Heart left ventricle (tissue), 16 donors: ENCODE measurements at regions not wholly inside any gene's neighbourhood (a gene's known extent, or its start where the extent isn't known, plus 50 kb on each side); places are given as distances from the start of the nearest gene placed in this dataset.

Experiments
- ATAC-seq, 4 donors: fragments of 200-7000 bp; cut with Tn5 transposase; one replicate each; pipeline ENCODE4 v1.9.1; 2020 to 2022; ENCODE audit warnings: moderate library complexity in 4 of 4, mild to moderate bottlenecking in 3 of 4, moderate number of reproducible peaks in 1 of 4
- DNase-seq, 5 donors: peaks; one replicate each; pipeline ENCODE4 v3.0.0-alpha.2; 2020
- H3K27ac ChIP-seq, 12 donors: fragments of 200-600 bp; sonication (generic) in 4 of 12; one replicate each; pipeline versions ENCODE4 v1.5.0 to v1.8.0; 2016 to 2022; ENCODE audit warnings: mild to moderate bottlenecking in 2 of 12
- H3K27me3 ChIP-seq, 9 donors: fragments of 200-600 bp; sonication (generic) in 2 of 9; one replicate each; pipeline versions ENCODE4 v1.5.1 to v1.8.0; 2016 to 2022; ENCODE audit warnings: mild to moderate bottlenecking in 3 of 9
- H3K36me3 ChIP-seq, 9 donors: fragments of 200-600 bp; sonication (generic) in 2 of 9; one replicate each; pipeline versions ENCODE4 v1.5.0 to v1.8.0; 2018 to 2022; ENCODE audit warnings: mild to moderate bottlenecking in 2 of 9
- H3K4me1 ChIP-seq, 12 donors: fragments of 200-600 bp; sonication (generic) in 4 of 12; one replicate each; pipeline versions ENCODE4 v1.5.0 to v1.8.0; 2016 to 2022; ENCODE audit warnings: mild to moderate bottlenecking in 3 of 12
- H3K4me3 ChIP-seq, 12 donors: fragments of 200-600 bp; sonication (generic) in 4 of 12; one replicate each; pipeline versions ENCODE4 v1.5.0 to v1.8.0; 2017 to 2022; ENCODE audit warnings: mild to moderate bottlenecking in 9 of 12, moderate library complexity in 4 of 12
- H3K9me3 ChIP-seq, 12 donors: fragments of 200-600 bp; sonication (generic) in 4 of 12; one replicate each; pipeline versions ENCODE4 v1.5.0 to v1.8.0; 2016 to 2022; ENCODE audit warnings: mild to moderate bottlenecking in 1 of 12
- POLR2A ChIP-seq, 2 donors: fragments of 450-650 bp; IDR thresholded peaks; one replicate each; pipeline ENCODE4 v1.6.1; 2017; ENCODE audit warnings: antibody characterized with exemption in 2 of 2, mild to moderate bottlenecking in 2 of 2, moderate library complexity in 2 of 2
- WGBS, 4 donors: extraction: QIAGEN DNeasy Blood & Tissue Kit in 2 of 4; methylation state at CpG; one replicate each; pipeline versions ENCODE4 v1.1.5 to v1.1.7; 2013 to 2018; 5-methylcytosine and 5-hydroxymethylcytosine counted together
- intact Hi-C, 10 donors: fragments of 100-400 bp; cut with DNase I; formaldehyde crosslinking; loops; one replicate each; pipeline versions ENCODE4 v1.11.1 to v1.14.2; 2022
- TF ChIP-seq, protein P1 (sequence below), 12 donors: fragments of 200-600 bp; sonication (generic) in 4 of 12; IDR thresholded peaks; one replicate each; pipeline versions ENCODE4 v1.5.0 to v1.8.0; 2018 to 2022; ENCODE audit warnings: antibody characterized with exemption in 12 of 12, mild to moderate bottlenecking in 5 of 12
- donor health status: ischemic (EF 13 %, LVEDD 7.1; RV severe dilation, severe dysfunction).
- donor health status: healthy with polysubstance abuse.
- donor health status: DM: no; HTN: yes; CAD: no.
- donor health status: DM: no; HTN: no; CAD: no.
- donor health status: ischemic (EF 25% LVEDD 6.9; RV normal size, moderate dysfunction).
- donor health status: ischemic (EF 25% LVEDD 5.7; RV mildly dilated, moderate dysfunction).
- donor health status: healthy.
- donor health status: DM: yes; HTN: yes; CAD: no.
- donor health status: ischemic (EF 35%, LVEDD 5.7; RV mildly dilated, moderate dysfunction).
- donor health status: nonischemic (EF 11% LVEDD 7.7; RV severe dilation, severe dysfunction).
- donor health status: DM: yes; HTN: yes; CAD: no.
- donor health status: PGD.
- donor health status: ischemic (EF 29% LVEDD 5.4; RV normal size, mild dysfunction).
- donor health status: nonischemic (EF 23%, LVEDD 6.1; RV moderate dilation, normal function).

DNA sequence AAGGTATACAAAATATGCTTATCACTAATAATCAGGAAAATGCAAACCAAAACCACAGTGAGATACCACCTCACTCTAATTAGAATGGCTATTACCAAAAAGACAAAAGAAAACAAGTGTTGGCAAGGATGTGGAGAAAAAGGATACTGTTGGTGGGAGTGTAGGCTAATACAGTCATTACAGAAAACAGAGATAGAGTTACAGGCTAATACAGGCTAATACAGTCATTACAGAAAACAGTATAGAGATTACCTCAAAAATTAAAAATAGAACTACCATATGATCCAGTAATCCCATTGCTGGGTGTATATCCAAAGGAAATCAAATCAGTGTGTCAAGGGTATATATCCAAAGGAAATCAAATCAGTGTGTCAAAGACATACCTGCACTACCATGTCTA, 238.4 kb downstream of the PLPP3 start:
- Histone ChIP-seq H3K27ac (no peak overlapping the region), H3K9me3 (peaks cover 0 to 14% (median 0%) of the 10 kb centered on the region in 12 donors), H3K4me3 (no peak overlapping the region), H3K4me1 (peaks cover 0 to 8% (median 0%) of the 10 kb centered on the region in 12 donors), H3K36me3 (no peaks in the 10 kb centered on the region), H3K27me3 (no peaks in the 10 kb centered on the region)
- intact Hi-C loops: no loop called here
- no peak for ATAC-seq
- DNase-seq: no peak
- TF ChIP-seq, protein P1, sequence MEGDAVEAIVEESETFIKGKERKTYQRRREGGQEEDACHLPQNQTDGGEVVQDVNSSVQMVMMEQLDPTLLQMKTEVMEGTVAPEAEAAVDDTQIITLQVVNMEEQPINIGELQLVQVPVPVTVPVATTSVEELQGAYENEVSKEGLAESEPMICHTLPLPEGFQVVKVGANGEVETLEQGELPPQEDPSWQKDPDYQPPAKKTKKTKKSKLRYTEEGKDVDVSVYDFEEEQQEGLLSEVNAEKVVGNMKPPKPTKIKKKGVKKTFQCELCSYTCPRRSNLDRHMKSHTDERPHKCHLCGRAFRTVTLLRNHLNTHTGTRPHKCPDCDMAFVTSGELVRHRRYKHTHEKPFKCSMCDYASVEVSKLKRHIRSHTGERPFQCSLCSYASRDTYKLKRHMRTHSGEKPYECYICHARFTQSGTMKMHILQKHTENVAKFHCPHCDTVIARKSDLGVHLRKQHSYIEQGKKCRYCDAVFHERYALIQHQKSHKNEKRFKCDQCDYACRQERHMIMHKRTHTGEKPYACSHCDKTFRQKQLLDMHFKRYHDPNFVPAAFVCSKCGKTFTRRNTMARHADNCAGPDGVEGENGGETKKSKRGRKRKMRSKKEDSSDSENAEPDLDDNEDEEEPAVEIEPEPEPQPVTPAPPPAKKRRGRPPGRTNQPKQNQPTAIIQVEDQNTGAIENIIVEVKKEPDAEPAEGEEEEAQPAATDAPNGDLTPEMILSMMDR (IDR thresholded peaks at IDR 0.05): no peak
- no peak for TF ChIP-seq POLR2A (IDR thresholded peaks at IDR 0.05)

- 81 to 92% (median 85%) methylated on average over 6 of the region's 6 CpGs for WGBS, 4 donors
- no peak for DNase-seq
- Histone ChIP-seq H3K4me3 (no peak overlapping the region), H3K27me3 (no peaks in the 10 kb centered on the region), H3K27ac (no peak overlapping the region), H3K4me1 (no peaks in the 10 kb centered on the region), H3K36me3 (no peaks in the 10 kb centered on the region), H3K9me3 (peaks cover 0 to 14% (median 0%) of the 10 kb centered on the region in 12 donors)
- TF ChIP-seq, protein P1 (IDR thresholded peaks at IDR 0.05): no peak
- TF ChIP-seq POLR2A (IDR thresholded peaks at IDR 0.05): no peak
- no peak for ATAC-seq
- intact Hi-C loops: no loop called here
Measured at GRCh38 chr1:56339786-56340465, 239.4 kb downstream of the PLPP3 start.

- no peak overlapping the region for H3K4me3 ChIP-seq
- no peak for ATAC-seq
- 83 to 94% (median 91%) methylated on average over 1 of the region's 1 CpG for WGBS, 4 donors
- no peak for DNase-seq
- no peaks in the 10 kb centered on the region for H3K36me3 ChIP-seq
- TF ChIP-seq POLR2A (IDR thresholded peaks at IDR 0.05): no peak
- TF ChIP-seq, protein P1 (IDR thresholded peaks at IDR 0.05): no peak
- no peak overlapping the region for H3K27ac ChIP-seq
- intact Hi-C loops: no loop called here
- H3K4me1 ChIP-seq: no peaks in the 10 kb centered on the region
- H3K27me3 ChIP-seq: no peaks in the 10 kb centered on the region
- H3K9me3 ChIP-seq: peaks cover 0 to 6% (median 0%) of the 10 kb centered on the region in 12 donors
Measured at GRCh38 chr1:56339093-56339492, 240.3 kb downstream of the PLPP3 start.

DNA sequence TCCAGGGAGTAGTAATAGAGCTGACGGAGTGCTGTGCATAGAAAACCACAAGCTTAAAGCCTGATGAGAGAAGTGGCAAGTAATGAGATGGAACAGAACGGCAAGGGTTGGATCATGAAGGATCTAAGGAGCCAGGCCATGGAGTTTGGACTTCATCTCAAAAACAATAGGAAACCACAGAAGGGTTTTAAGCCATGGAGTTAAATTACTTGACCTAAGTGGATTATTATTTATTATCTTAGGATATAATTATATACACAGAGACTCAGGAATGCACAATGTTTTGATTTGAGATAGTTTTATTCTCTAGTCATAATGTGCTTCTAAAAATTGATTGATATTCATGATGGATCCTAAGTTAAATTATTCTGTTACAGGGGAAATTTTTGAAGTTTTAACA, 242.4 kb downstream of the PLPP3 start:
- Histone ChIP-seq H3K36me3 (no peaks in the 10 kb centered on the region), H3K4me1 (no peaks in the 10 kb centered on the region), H3K27ac (no peak overlapping the region), H3K27me3 (no peaks in the 10 kb centered on the region), H3K4me3 (no peak overlapping the region), H3K9me3 (no peaks in the 10 kb centered on the region)
- no peak for ATAC-seq
- DNase-seq: no peak
- 92 to 98% (median 97%) methylated on average over 2 of the region's 2 CpGs for WGBS, 4 donors
- TF ChIP-seq, protein P1 (IDR thresholded peaks at IDR 0.05): no peak
- no peak for TF ChIP-seq POLR2A (IDR thresholded peaks at IDR 0.05)
- intact Hi-C loops: no loop called here
